ENCODE measurements at regions not wholly inside any gene's neighbourhood (a gene's known extent, or its start where the extent isn't known, plus 50 kb on each side); places are given as distances from the start of the nearest gene placed in this dataset.
"Not testable (repeated sequence)": the region's sequence is repeated elsewhere in the genome, so short reads cannot be mapped to it uniquely, and the experiment has no call there.

DNA sequence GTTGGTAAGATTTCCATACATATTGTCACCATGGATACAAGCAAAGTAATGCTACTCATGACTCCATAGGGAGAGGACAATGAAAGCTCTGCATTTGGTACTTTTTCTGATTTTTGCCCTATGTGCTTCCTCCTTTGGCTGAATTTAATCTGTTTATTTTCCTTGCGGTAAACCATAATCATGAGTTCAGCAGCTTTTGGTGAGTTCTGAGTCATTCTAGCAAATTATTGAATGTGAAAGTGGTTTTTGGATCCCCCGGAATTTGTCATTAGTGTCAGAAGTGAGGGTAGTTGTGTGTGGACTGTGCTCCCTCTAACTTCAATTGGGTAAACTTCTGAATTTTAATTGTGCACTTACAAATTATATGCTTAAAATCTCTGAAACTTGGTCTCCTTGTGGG, 170.3 kb downstream of the MOSPD2 start:
- no peak for DNase-seq
- H3K27me3 ChIP-seq, result no peaks in the 10 kb centered on the region
- no peaks in the 10 kb centered on the region for H3K36me3 ChIP-seq
- H3K4me3 ChIP-seq, result no peak overlapping the region
- no peaks in the 10 kb centered on the region for H3K9me3 ChIP-seq

- no peak overlapping the region for H3K4me3 ChIP-seq
- no peaks in the 10 kb centered on the region for H3K9me3 ChIP-seq
- H3K36me3 ChIP-seq, result no peaks in the 10 kb centered on the region
- H3K27me3 ChIP-seq, result no peaks in the 10 kb centered on the region
- DNase-seq, result no peak
Measured at GRCh38 chrX:15033917-15034316, 160.7 kb downstream of the MOSPD2 start.

- H3K27me3 ChIP-seq, result no peaks in the 10 kb centered on the region
- no peak overlapping the region for H3K4me3 ChIP-seq
- DNase-seq, result no peak
- no peaks in the 10 kb centered on the region for H3K36me3 ChIP-seq
- no peaks in the 10 kb centered on the region for H3K9me3 ChIP-seq
Measured at GRCh38 chrX:15017491-15017890, 144.3 kb downstream of the MOSPD2 start.

DNA sequence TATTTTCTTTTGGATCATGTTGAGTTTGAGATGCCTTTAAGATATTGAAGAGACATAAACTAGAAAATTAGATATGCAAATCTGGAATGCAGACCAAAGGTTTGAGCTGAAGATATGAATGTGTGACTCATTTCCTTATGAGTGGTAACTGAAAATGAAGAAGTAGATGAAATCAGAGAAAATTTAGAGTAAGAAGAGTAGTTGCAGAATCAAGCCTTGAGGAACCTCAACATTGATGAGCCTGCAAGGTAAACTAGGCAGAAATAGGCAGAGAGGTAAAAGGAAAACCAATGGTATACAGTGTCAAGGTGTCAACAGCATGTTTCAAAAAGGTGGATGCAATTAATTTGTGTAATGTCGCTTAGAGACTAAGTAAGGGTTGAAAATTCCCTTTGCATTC, 142.8 kb downstream of the MOSPD2 start:
- H3K27me3 ChIP-seq, result no peaks in the 10 kb centered on the region
- no peak for DNase-seq
- no peaks in the 10 kb centered on the region for H3K36me3 ChIP-seq
- H3K9me3 ChIP-seq, result no peaks in the 10 kb centered on the region
- H3K4me3 ChIP-seq, result no peak overlapping the region

- no peak overlapping the region for H3K4me3 ChIP-seq
- H3K9me3 ChIP-seq, result no peaks in the 10 kb centered on the region
- no peaks in the 10 kb centered on the region for H3K27me3 ChIP-seq
- no peak for DNase-seq
- H3K36me3 ChIP-seq, result no peaks in the 10 kb centered on the region
Measured at GRCh38 chrX:15014281-15014680, 141.1 kb downstream of the MOSPD2 start.

DNA sequence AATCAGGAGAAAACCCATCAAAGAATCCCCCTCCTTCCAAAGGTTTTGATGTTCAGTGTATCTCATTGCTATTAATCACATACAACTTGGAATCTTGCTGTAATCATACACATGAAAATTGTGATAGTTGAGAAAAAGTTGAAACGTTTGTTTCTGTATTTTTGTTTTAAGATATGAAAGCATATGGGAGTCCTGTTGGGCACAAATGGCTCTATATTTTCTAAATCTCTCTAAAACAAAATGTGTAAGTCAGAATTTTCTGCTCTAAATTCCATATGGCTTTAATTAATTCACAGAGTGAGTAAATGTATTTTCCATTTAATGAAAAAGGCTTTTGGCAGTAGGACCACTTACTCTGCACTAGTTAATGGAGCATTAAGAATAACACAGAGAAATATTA, 140.2 kb downstream of the MOSPD2 start:
- no peak overlapping the region for H3K4me3 ChIP-seq
- H3K36me3 ChIP-seq, result no peaks in the 10 kb centered on the region
- H3K27me3 ChIP-seq, result no peaks in the 10 kb centered on the region
- H3K9me3 ChIP-seq, result no peaks in the 10 kb centered on the region
- no peak for DNase-seq

GRCh38 chrX:14997271-14997670, 124.0 kb downstream of the MOSPD2 start:
- no peak overlapping the region for H3K4me3 ChIP-seq
- H3K36me3 ChIP-seq, result no peaks in the 10 kb centered on the region
- no peaks in the 10 kb centered on the region for H3K27me3 ChIP-seq
- DNase-seq, result no peak
- no peaks in the 10 kb centered on the region for H3K9me3 ChIP-seq

DNA sequence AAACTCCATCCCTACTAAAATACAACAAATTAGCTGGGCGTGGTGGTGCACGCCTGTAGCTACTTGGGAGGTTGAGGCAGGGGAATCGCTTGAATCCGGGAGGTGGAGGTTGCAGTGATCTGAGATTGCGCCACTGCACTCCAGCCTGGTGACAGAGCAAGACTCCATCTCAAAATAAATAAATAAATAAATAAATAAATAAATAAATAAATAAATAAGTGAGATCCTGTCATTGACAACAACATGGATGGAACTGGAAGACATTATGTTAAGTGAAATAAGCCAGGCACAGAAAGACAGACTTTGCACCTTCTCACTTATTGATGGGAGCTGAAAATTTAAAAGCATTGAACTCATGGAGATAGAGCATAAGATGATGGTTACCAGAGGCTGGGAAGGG, 111.2 kb downstream of the MOSPD2 start:
- H3K27me3 ChIP-seq, H3K4me3 ChIP-seq, DNase-seq, H3K36me3 ChIP-seq, H3K9me3 ChIP-seq: not testable (repeated sequence)

Data from MG63 (cell line).